H9 (cell line): ENCODE measurements at regions not wholly inside any gene's neighbourhood (a gene's known extent, or its start where the extent isn't known, plus 50 kb on each side); places are given as distances from the start of the nearest gene placed in this dataset.
"Not testable (repeated sequence)": the region's sequence is repeated elsewhere in the genome, so short reads cannot be mapped to it uniquely, and the experiment has no call there.

Source experiments
- DNase-seq: peaks from one replicate; pipeline ENCODE4 v3.0.0-alpha.2; 2017
- H2AFZ ChIP-seq: one replicate; pipeline ENCODE4 v1.6.1; 2013; ENCODE audit warnings: mild to moderate bottlenecking, low read length, control low read depth, moderate library complexity
- H2AK5ac ChIP-seq: 2 replicates; pipeline ENCODE4 v1.6.1; 2013; ENCODE audit warnings: low read length, control low read depth, mixed read lengths; ENCODE audit not compliant: insufficient read length
- H2BK120ac ChIP-seq: one replicate; pipeline ENCODE4 v1.6.1; 2013; ENCODE audit warnings: low read depth, mild to moderate bottlenecking, low read length, control low read depth, inconsistent platforms; ENCODE audit not compliant: poor library complexity, severe bottlenecking
- H2BK12ac ChIP-seq: 2 replicates; pipeline ENCODE4 v1.6.1; 2013; ENCODE audit warnings: low read length, control low read depth, mixed read lengths, low read depth; ENCODE audit not compliant: insufficient read length
- H2BK15ac ChIP-seq: 2 replicates; pipeline ENCODE4 v1.6.1; 2013; ENCODE audit warnings: low read depth, low read length, control low read depth
- H2BK20ac ChIP-seq: one replicate; pipeline ENCODE4 v1.6.1; 2013; ENCODE audit warnings: low read depth, mild to moderate bottlenecking, low read length, control low read depth, inconsistent platforms; ENCODE audit not compliant: poor library complexity, severe bottlenecking
- H2BK5ac ChIP-seq: 2 replicates; pipeline ENCODE4 v1.6.1; 2013; ENCODE audit warnings: low read length, control low read depth, mixed read lengths; ENCODE audit not compliant: insufficient read length
- H3K14ac ChIP-seq: 2 replicates; pipeline ENCODE4 v1.6.1; 2013; ENCODE audit warnings: low read length, control low read depth; ENCODE audit not compliant: insufficient read depth
- H3K18ac ChIP-seq: 2 replicates; pipeline ENCODE4 v1.6.1; 2013; ENCODE audit warnings: low read depth, mild to moderate bottlenecking, mixed read lengths, low read length, control low read depth; ENCODE audit not compliant: insufficient read length
- H3K23ac ChIP-seq: 2 replicates; pipeline ENCODE4 v1.6.1; 2013; ENCODE audit warnings: low read length, control low read depth, mixed read lengths, low read depth; ENCODE audit not compliant: insufficient read length
- H3K23me2 ChIP-seq: 2 replicates; pipeline ENCODE4 v1.6.1; 2013; ENCODE audit warnings: low read depth, mild to moderate bottlenecking, mixed read lengths, low read length, control low read depth; ENCODE audit not compliant: insufficient read length, poor library complexity, severe bottlenecking
- H3K27ac ChIP-seq: 2 replicates; pipeline ENCODE4 v1.5.1; 2013; ENCODE audit warnings: low read length, control low read depth, mixed read lengths, low read depth; ENCODE audit not compliant: insufficient read length
- H3K27me3 ChIP-seq: 2 replicates; pipeline ENCODE4 v1.6.1; 2013; ENCODE audit warnings: low read length, control low read depth, inconsistent platforms; ENCODE audit not compliant: insufficient read depth
- H3K4ac ChIP-seq: 2 replicates; pipeline ENCODE4 v1.6.1; 2013; ENCODE audit warnings: low read depth, mild to moderate bottlenecking, control low read depth, inconsistent platforms, low read length, moderate library complexity
- H3K4me1 ChIP-seq: 2 replicates; pipeline ENCODE4 v1.6.1; 2013; ENCODE audit warnings: low read length, control low read depth, inconsistent platforms; ENCODE audit not compliant: insufficient read depth
- H3K4me2 ChIP-seq: 2 replicates; pipeline ENCODE4 v1.6.1; 2013; ENCODE audit warnings: low read length, control low read depth, mixed read lengths; ENCODE audit not compliant: insufficient read length, insufficient read depth
- H3K56ac ChIP-seq: 2 replicates; pipeline ENCODE4 v1.6.1; 2013; ENCODE audit warnings: low read depth, mild to moderate bottlenecking, mixed read lengths, low read length, control low read depth; ENCODE audit not compliant: insufficient read length
- H3K79me1 ChIP-seq: 2 replicates; pipeline ENCODE4 v1.6.1; 2013; ENCODE audit warnings: low read depth, mild to moderate bottlenecking, moderate library complexity, low read length, control low read depth, inconsistent platforms; ENCODE audit not compliant: insufficient read depth, poor library complexity, severe bottlenecking
- H3K79me2 ChIP-seq: 2 replicates; pipeline ENCODE4 v1.6.1; 2013; ENCODE audit warnings: low read length, control low read depth, inconsistent platforms; ENCODE audit not compliant: insufficient read depth
- H3K9ac ChIP-seq: 2 replicates; pipeline ENCODE4 v1.6.1; 2013; ENCODE audit warnings: low read length, control low read depth, mixed read lengths; ENCODE audit not compliant: insufficient read length; ENCODE audit errors: extremely low read depth
- H3K9me3 ChIP-seq: one replicate; pipeline ENCODE4 v1.6.1; 2013; ENCODE audit warnings: low read depth, low read length, inconsistent platforms; ENCODE audit not compliant: control insufficient read depth
- H3T11ph ChIP-seq: one replicate; pipeline ENCODE4 v1.6.1; 2013; ENCODE audit warnings: mild to moderate bottlenecking, low read length, control low read depth, inconsistent platforms
- H4K20me1 ChIP-seq: one replicate; pipeline ENCODE4 v1.6.1; 2013; ENCODE audit not compliant: control insufficient read depth, insufficient read length, insufficient read depth
- H4K5ac ChIP-seq: 2 replicates; pipeline ENCODE4 v1.6.1; 2013; ENCODE audit warnings: low read depth, mild to moderate bottlenecking, mixed read lengths, low read length, control low read depth; ENCODE audit not compliant: insufficient read length
- H4K8ac ChIP-seq: replicated peaks from 2 replicates; pipeline ENCODE4 v1.6.1; 2013; ENCODE audit warnings: low read length, control low read depth, mixed read lengths, low read depth; ENCODE audit not compliant: insufficient read length
- H4K91ac ChIP-seq: 2 replicates; pipeline ENCODE4 v1.6.1; 2013; ENCODE audit warnings: low read depth, mild to moderate bottlenecking, moderate library complexity, mixed read lengths, low read length, control low read depth; ENCODE audit not compliant: insufficient read length
- H3K27ac Mint-ChIP-seq, 3 experiments: 2 replicates in 2 of 3; 3 replicates in 1 of 3; pipeline ENCODE4 v1.8.0; 2020 to 2021; ENCODE audit warnings: mixed read lengths in 3 of 3, mild to moderate bottlenecking in 1 of 3, moderate library complexity in 1 of 3
- H3K27me3 Mint-ChIP-seq: 2 replicates; pipeline ENCODE4 v1.8.0; 2021; ENCODE audit warnings: low read depth, mild to moderate bottlenecking, moderate library complexity, mixed read lengths
- H3K36me3 Mint-ChIP-seq, 3 experiments: 2 replicates in 2 of 3; 3 replicates in 1 of 3; pipeline ENCODE4 v1.8.0; 2020 to 2021; ENCODE audit warnings: low read depth in 3 of 3, mixed read lengths in 3 of 3; ENCODE audit not compliant: insufficient read depth in 1 of 3
- H3K4me1 Mint-ChIP-seq, 2 experiments: 2 replicates each; pipeline ENCODE4 v1.8.0; 2020; ENCODE audit warnings: mixed read lengths in 2 of 2
- H3K4me3 Mint-ChIP-seq, 2 experiments: 2 replicates in 1 of 2; 3 replicates in 1 of 2; pipeline ENCODE4 v1.8.0; 2020 to 2021; ENCODE audit warnings: mild to moderate bottlenecking in 2 of 2, mixed read lengths in 2 of 2, moderate library complexity in 1 of 2
- H3K9me3 Mint-ChIP-seq, 2 experiments: 2 replicates in 1 of 2; 3 replicates in 1 of 2; pipeline ENCODE4 v1.8.0; 2020; ENCODE audit warnings: mild to moderate bottlenecking in 2 of 2, mixed read lengths in 2 of 2, moderate library complexity in 1 of 2
- CTCF ChIP-seq: fragments of 200-600 bp; sonication (generic); conservative IDR thresholded peaks from 3 replicates; pipeline ENCODE4 v1.8.0; 2021; ENCODE audit warnings: antibody characterized with exemption, mild to moderate bottlenecking
- WGBS: extraction: QIAGEN DNeasy Blood & Tissue Kit; methylation state at CpG from one replicate; pipeline ENCODE4 v1.1.7; 2013; ENCODE audit warnings: missing lambda C conversion rate, low lambda C conversion rate, mixed read lengths; ENCODE audit not compliant: insufficient read length; ENCODE audit errors: extremely low coverage; 5-methylcytosine and 5-hydroxymethylcytosine counted together

- Mint-ChIP-seq H3K27ac (no peak overlapping the region), H3K9me3 (peaks cover 8 to 14% of the 10 kb centered on the region in 2 experiments), H3K4me1 (peaks cover 2 to 11% of the 10 kb centered on the region in 2 experiments; a peak in 3 of 4 replicates), H3K4me3 (no peak overlapping the region), H3K27me3 (peaks cover 4% of the 10 kb centered on the region; the same call in 1 of the 2 replicates), H3K36me3 (peaks cover under 1 to 12% (median 3%) of the 10 kb centered on the region in 3 experiments; a peak in 5 of 7 replicates)
- Histone ChIP-seq H3K27ac (no peak overlapping the region), H3K79me2 (no peaks in the 10 kb centered on the region), H2BK20ac (no peak overlapping the region), H3K9me3 (no peaks in the 10 kb centered on the region), H2BK15ac (no peak overlapping the region), H2BK5ac (no peak overlapping the region), H3K9ac (no peak overlapping the region), H3K4me2 (no peak overlapping the region), H4K20me1 (no peaks in the 10 kb centered on the region), H3K18ac (no peak overlapping the region), H3K4ac (no peak overlapping the region), H2BK12ac (no peak overlapping the region), H3T11ph (no peak overlapping the region), H2AFZ (no peak overlapping the region), H3K23ac (no peak overlapping the region), H3K27me3 (no peaks in the 10 kb centered on the region), H3K23me2 (no peaks in the 10 kb centered on the region), H3K14ac (no peak overlapping the region), H4K8ac (no peak overlapping the region), H4K5ac (no peak overlapping the region), H4K91ac (no peak overlapping the region), H3K4me1 (no peaks in the 10 kb centered on the region), H2BK120ac (no peak overlapping the region), H3K79me1 (no peaks in the 10 kb centered on the region), H3K56ac (no peak overlapping the region), H2AK5ac (no peak overlapping the region)
- DNase-seq, result no peak
- WGBS, result no CpG with 5 or more reads among the region's 3 CpGs
- no peak for TF ChIP-seq CTCF
These were observed 80.7 kb upstream of the EHBP1 start for GRCh38 chr2:62624855-62625254.

GRCh38 chr2:62616486-62616885, 89.0 kb upstream of the EHBP1 start:
- not testable (repeated sequence) for H3K56ac ChIP-seq, H3K4me1 ChIP-seq, H3K79me2 ChIP-seq, H2BK15ac ChIP-seq, H3K9me3 ChIP-seq, H3K9ac ChIP-seq, H4K5ac ChIP-seq, H4K91ac ChIP-seq, H2BK12ac ChIP-seq, H3K23me2 ChIP-seq, H3K4me2 ChIP-seq, H2BK5ac ChIP-seq, H3K4me1 Mint-ChIP-seq, H4K8ac ChIP-seq, H2AK5ac ChIP-seq, H3T11ph ChIP-seq, H3K27me3 Mint-ChIP-seq, H3K4me3 Mint-ChIP-seq, H3K79me1 ChIP-seq, H2AFZ ChIP-seq, H2BK20ac ChIP-seq, DNase-seq, H3K23ac ChIP-seq, H3K14ac ChIP-seq, H3K18ac ChIP-seq, H3K27ac Mint-ChIP-seq, H2BK120ac ChIP-seq, H3K27ac ChIP-seq, H4K20me1 ChIP-seq, H3K27me3 ChIP-seq, H3K4ac ChIP-seq
- WGBS, result no CpG with 5 or more reads among the region's 2 CpGs
- H3K9me3 Mint-ChIP-seq, result peaks cover 16 to 17% of the 10 kb centered on the region in 2 experiments
- peaks cover 0 to 20% (median 7%) of the 10 kb centered on the region in 3 experiments; a peak in 5 of 7 replicates for H3K36me3 Mint-ChIP-seq
